Gastroesophageal sphincter (tissue), 3 donors: ENCODE measurements at regions not wholly inside any gene's neighbourhood (a gene's known extent, or its start where the extent isn't known, plus 50 kb on each side); places are given as distances from the start of the nearest gene placed in this dataset.

Experiments
- CTCF ChIP-seq, 4 experiments: fragments of 200-600 bp in 2 of 4; fragments of 450-650 bp in 2 of 4; sonication (generic) in 1 of 4; IDR thresholded peaks; one replicate each; pipeline ENCODE4 v1.5.1; 2017 to 2019; ENCODE audit warnings: antibody characterized with exemption in 4 of 4, mild to moderate bottlenecking in 2 of 4, moderate library complexity in 2 of 4
- POLR2AphosphoS5 ChIP-seq: sonication (generic); formaldehyde crosslinking; IDR thresholded peaks from one replicate; pipeline ENCODE4 v1.6.1; 2017; ENCODE audit warnings: antibody characterized with exemption

GRCh38 chr1:60911966-60912697 is 170.2 kb upstream of the NFIA start:
- TF ChIP-seq POLR2AphosphoS5 = no peak
- no peak for TF ChIP-seq CTCF (IDR thresholded peaks at IDR 0.05)
